IMR-90 (cell line): ENCODE measurements at regions not wholly inside any gene's neighbourhood (a gene's known extent, or its start where the extent isn't known, plus 50 kb on each side); places are given as distances from the start of the nearest gene placed in this dataset.

Experiments
- ATAC-seq: fragments of 200-7000 bp; cut with Tn5 transposase; 2 replicates; pipeline ENCODE4 v1.9.1; 2020; ENCODE audit warnings: low read depth, mild to moderate bottlenecking, moderate library complexity
- BruUV-seq: library from RNA; stranded (reverse); fragments of 400-500 nt; replicated peaks from 2 replicates; lab custom pipeline; 2021; lab: Mats Ljungman, UMichigan
- CTCF ChIA-PET: fragments of 300-600 bp; formaldehyde crosslinking; extraction: SDS; loops from one replicate; lab custom pipeline; 2021; ENCODE audit warnings: antibody characterized with exemption; lab: Yijun Ruan, JAX
- POLR2A ChIA-PET: fragments of 300-600 bp; sonication (Branson Sonifier 250); formaldehyde crosslinking; loops from one replicate; lab custom pipeline; 2022; ENCODE audit warnings: antibody characterized with exemption; ENCODE audit not compliant: unreplicated experiment; lab: Charles Lee
- DNase-seq: peaks from one replicate; pipeline ENCODE4 v3.0.0; 2013
- H2AFZ ChIP-seq: replicated peaks from 2 replicates; pipeline ENCODE3; 2013; ENCODE audit warnings: low read length, mild to moderate bottlenecking; ENCODE audit not compliant: poor library complexity
- H2AK5ac ChIP-seq: 2 replicates; pipeline ENCODE4 v1.6.1; 2013; ENCODE audit warnings: low read depth, low read length, inconsistent platforms
- H2AK9ac ChIP-seq: replicated peaks from 2 replicates; pipeline ENCODE3; 2013; ENCODE audit warnings: mild to moderate bottlenecking, low read depth, low read length, moderate library complexity; ENCODE audit not compliant: poor library complexity
- H2BK120ac ChIP-seq: 2 replicates; pipeline ENCODE4 v1.6.1; 2013; ENCODE audit warnings: low read depth, low read length, inconsistent platforms
- H2BK15ac ChIP-seq: 3 replicates; pipeline ENCODE4 v1.6.1; 2013; ENCODE audit warnings: low read depth, low read length, inconsistent platforms
- H2BK20ac ChIP-seq: 2 replicates; pipeline ENCODE4 v1.6.1; 2013; ENCODE audit warnings: low read depth, mild to moderate bottlenecking, inconsistent platforms, low read length, moderate library complexity
- H2BK5ac ChIP-seq: 2 replicates; pipeline ENCODE4 v1.6.1; 2013; ENCODE audit warnings: mild to moderate bottlenecking, low read depth, low read length, inconsistent platforms; ENCODE audit not compliant: poor library complexity, severe bottlenecking
- H3K14ac ChIP-seq: replicated peaks from 2 replicates; pipeline ENCODE4 v1.6.1; 2013; ENCODE audit warnings: low read depth, low read length, inconsistent platforms
- H3K18ac ChIP-seq: 2 replicates; pipeline ENCODE4 v1.6.1; 2013; ENCODE audit warnings: low read depth, low read length, control low read depth
- H3K23ac ChIP-seq: 2 replicates; pipeline ENCODE4 v1.6.1; 2013; ENCODE audit warnings: low read depth, low read length, inconsistent platforms
- H3K27ac ChIP-seq: 2 replicates; pipeline ENCODE4 v1.5.1; 2013; ENCODE audit warnings: mild to moderate bottlenecking, control low read depth, low read length; ENCODE audit not compliant: insufficient read depth
- H3K27me3 ChIP-seq: 2 replicates; pipeline ENCODE4 v1.6.1; 2013; ENCODE audit warnings: low read length; ENCODE audit not compliant: control insufficient read depth, insufficient read depth
- H3K36me3 ChIP-seq: 2 replicates; pipeline ENCODE4 v1.6.1; 2013; ENCODE audit warnings: low read length, mixed read lengths; ENCODE audit not compliant: control insufficient read depth, insufficient read depth
- H3K4ac ChIP-seq: 2 replicates; pipeline ENCODE4 v1.6.1; 2013; ENCODE audit warnings: low read depth, low read length, inconsistent platforms
- H3K4me1 ChIP-seq: 2 replicates; pipeline ENCODE4 v1.6.1; 2013; ENCODE audit warnings: low read length, mixed read lengths; ENCODE audit not compliant: control insufficient read depth, insufficient read depth
- H3K4me2 ChIP-seq: 2 replicates; pipeline ENCODE4 v1.6.1; 2013; ENCODE audit warnings: low read depth, mild to moderate bottlenecking, control low read depth, low read length, moderate library complexity
- H3K4me3 ChIP-seq: 2 replicates; pipeline ENCODE4 v1.5.1; 2013; ENCODE audit warnings: low read depth, mild to moderate bottlenecking, control low read depth, low read length, moderate library complexity; ENCODE audit not compliant: insufficient read depth
- H3K56ac ChIP-seq: 2 replicates; pipeline ENCODE4 v1.6.1; 2013; ENCODE audit warnings: low read length, inconsistent platforms; ENCODE audit not compliant: insufficient read depth; ENCODE audit errors: extremely low read depth
- H3K79me1 ChIP-seq, 2 experiments: 2 replicates each; pipeline ENCODE4 v1.6.1; 2013; ENCODE audit warnings: low read length in 2 of 2, inconsistent platforms in 1 of 2, low read depth in 1 of 2
- H3K9ac ChIP-seq: 2 replicates; pipeline ENCODE4 v1.6.1; 2013; ENCODE audit warnings: low read depth, low read length, control low read depth
- H3K9me1 ChIP-seq: 2 replicates; pipeline ENCODE4 v1.6.1; 2013; ENCODE audit warnings: low read length, inconsistent platforms; ENCODE audit not compliant: insufficient read depth
- H3K9me3 ChIP-seq: 2 replicates; pipeline ENCODE4 v1.6.1; 2013; ENCODE audit warnings: low read length; ENCODE audit not compliant: control insufficient read depth, insufficient read depth
- H4K20me1 ChIP-seq: 2 replicates; pipeline ENCODE4 v1.6.1; 2013; ENCODE audit warnings: low read length, inconsistent platforms; ENCODE audit not compliant: insufficient read depth
- H4K5ac ChIP-seq: 2 replicates; pipeline ENCODE4 v1.6.1; 2013; ENCODE audit warnings: mild to moderate bottlenecking, low read depth, low read length, control low read depth
- H4K8ac ChIP-seq, 2 experiments: 2 replicates each; pipeline ENCODE4 v1.6.1; 2013; ENCODE audit warnings: low read depth in 2 of 2, low read length in 2 of 2, control low read depth in 1 of 2, inconsistent platforms in 1 of 2
- H4K91ac ChIP-seq: 2 replicates; pipeline ENCODE4 v1.6.1; 2013; ENCODE audit warnings: low read depth, low read length, inconsistent platforms; ENCODE audit not compliant: insufficient read depth
- CEBPB ChIP-seq: IDR thresholded peaks from 2 replicates; pipeline ENCODE4 v1.6.1; 2012; ENCODE audit warnings: low read depth, low read length, improper control_type of control experiment
- CHD1 ChIP-seq: IDR thresholded peaks from 2 replicates; pipeline ENCODE4 v1.6.1; 2012; ENCODE audit warnings: low read depth, low read length, improper control_type of control experiment
- MAFK ChIP-seq: IDR thresholded peaks from 2 replicates; pipeline ENCODE4 v1.6.1; 2012; ENCODE audit warnings: low read depth, low read length, improper control_type of control experiment
- MAZ ChIP-seq: IDR thresholded peaks from 2 replicates; pipeline ENCODE4 v1.6.1; 2012; ENCODE audit warnings: low read depth, mild to moderate bottlenecking, low read length, improper control_type of control experiment, moderate library complexity, borderline replicate concordance
- RAD21 ChIP-seq: IDR thresholded peaks from 2 replicates; pipeline ENCODE4 v1.6.1; 2012; ENCODE audit warnings: low read length, improper control_type of control experiment
- SMC3 ChIP-seq: fragments of 150-350 bp; IDR thresholded peaks from 2 replicates; pipeline ENCODE4 v1.6.1; 2016; ENCODE audit warnings: low read depth, mild to moderate bottlenecking, antibody characterized with exemption, low read length, moderate library complexity
- dilution Hi-C: fragments of 300-500 bp; cut with HindIII; formaldehyde crosslinking; loops from one replicate; pipeline ENCODE4 v1.14.3; 2018; ENCODE audit warnings: low sequenced_read_pairs; ENCODE audit not compliant: unreplicated experiment
- in situ Hi-C: fragments of 300-500 bp; cut with MboI; formaldehyde crosslinking; loops from 3 replicates; pipeline ENCODE4 v1.14.3; 2019; ENCODE audit warnings: low sequenced_read_pairs, inconsistent platforms, mixed read lengths
- intact Hi-C: fragments of 100-400 bp; cut with micrococcal nuclease; formaldehyde crosslinking; loops from 2 replicates; pipeline ENCODE4 v1.10.0; 2022

DNA sequence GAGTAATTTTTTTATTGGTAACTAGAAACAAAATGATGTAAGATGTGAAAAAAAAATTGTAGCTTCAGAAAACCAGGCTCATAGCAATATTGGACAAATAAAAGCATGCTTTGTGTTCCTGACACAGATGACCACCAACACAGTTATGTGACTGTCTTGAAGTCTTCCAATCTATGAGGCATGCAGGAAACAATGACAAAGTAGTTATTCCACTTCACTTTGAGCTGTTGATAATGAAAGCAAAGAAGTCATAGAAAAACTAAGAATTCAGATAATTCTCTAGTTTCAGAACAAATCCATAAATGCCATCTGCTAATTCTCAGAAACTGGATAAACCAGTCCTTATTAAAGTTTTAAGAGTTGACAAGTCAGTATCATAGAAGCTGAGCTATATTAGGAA lies 378.4 kb upstream of the SEMA3D start:
- Histone ChIP-seq H3K56ac (no peak overlapping the region), H4K20me1 (no peaks in the 10 kb centered on the region), H3K36me3 (no peaks in the 10 kb centered on the region), H2BK20ac (no peak overlapping the region), H3K27ac (no peak overlapping the region), H3K27me3 (no peaks in the 10 kb centered on the region), H3K14ac (no peak overlapping the region), H4K8ac (no peak overlapping the region), H4K5ac (no peak overlapping the region), H3K79me1 (no peaks in the 10 kb centered on the region), H3K4me3 (no peak overlapping the region), H3K4me1 (no peaks in the 10 kb centered on the region), H2BK5ac (no peak overlapping the region), H3K4ac (no peak overlapping the region), H2BK15ac (no peak overlapping the region), H3K23ac (no peak overlapping the region), H2AFZ (no peak overlapping the region), H3K9me3 (no peaks in the 10 kb centered on the region), H2AK5ac (no peak overlapping the region), H2AK9ac (no peak overlapping the region), H3K4me2 (no peak overlapping the region), H3K18ac (no peak overlapping the region), H3K9me1 (no peaks in the 10 kb centered on the region), H2BK120ac (no peak overlapping the region), H3K9ac (no peak overlapping the region), H4K91ac (no peak overlapping the region)
- POLR2A ChIA-PET = interaction anchor here (0.6 kb wide), 1 partner anchor 39 kb away, joined by 3 read pairs; no protein-coding TSS in a partner anchor
- ATAC-seq (no peak), DNase-seq (peak; percentile 12)
- intact Hi-C loops (no loop called here), in situ Hi-C loops (no loop called here), dilution Hi-C loops (no loop called here)
- TF ChIP-seq MAFK (no peak), RAD21 (no peak), CHD1 (no peak), MAZ (no peak), CEBPB (no peak), SMC3 (no peak)
- BruUV-seq = no TSS peak
- CTCF ChIA-PET = interaction anchor here (0.8 to 0.9 kb wide), 2 partner anchors 379 to 864 kb away, joined by 3 read pairs; partner anchors contain the start of gene SEMA3D
